GM12872 (cell line): ENCODE measurements at regions not wholly inside any gene's neighbourhood (a gene's known extent, or its start where the extent isn't known, plus 50 kb on each side); places are given as distances from the start of the nearest gene placed in this dataset.

ENCODE experiments used
- TF ChIP-seq, protein P1 (sequence below): IDR thresholded peaks from 3 replicates; pipeline ENCODE4 v1.5.1; 2011; ENCODE audit warnings: low read depth, mild to moderate bottlenecking, low read length, moderate library complexity; ENCODE audit not compliant: insufficient read depth

DNA sequence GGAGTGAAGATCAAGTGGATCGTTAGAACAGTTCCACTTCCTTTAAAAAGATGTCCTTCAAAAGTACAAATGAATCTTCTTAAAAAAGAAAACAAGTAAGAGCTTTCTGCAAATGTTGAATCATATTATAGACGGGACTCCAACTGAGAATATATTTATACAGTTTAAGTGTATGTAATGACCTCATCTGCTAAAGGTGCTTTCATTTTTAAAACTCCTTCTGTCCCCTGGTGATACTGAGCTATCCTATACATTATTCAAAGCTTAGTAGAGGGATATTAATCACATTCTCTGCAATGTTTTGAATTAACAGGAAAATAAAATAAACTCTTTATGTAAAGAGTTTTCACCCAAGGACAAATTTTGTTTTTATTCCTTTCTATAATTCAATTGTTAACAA is 420.7 kb upstream of the SLC8A1 start:
- TF ChIP-seq, protein P1, sequence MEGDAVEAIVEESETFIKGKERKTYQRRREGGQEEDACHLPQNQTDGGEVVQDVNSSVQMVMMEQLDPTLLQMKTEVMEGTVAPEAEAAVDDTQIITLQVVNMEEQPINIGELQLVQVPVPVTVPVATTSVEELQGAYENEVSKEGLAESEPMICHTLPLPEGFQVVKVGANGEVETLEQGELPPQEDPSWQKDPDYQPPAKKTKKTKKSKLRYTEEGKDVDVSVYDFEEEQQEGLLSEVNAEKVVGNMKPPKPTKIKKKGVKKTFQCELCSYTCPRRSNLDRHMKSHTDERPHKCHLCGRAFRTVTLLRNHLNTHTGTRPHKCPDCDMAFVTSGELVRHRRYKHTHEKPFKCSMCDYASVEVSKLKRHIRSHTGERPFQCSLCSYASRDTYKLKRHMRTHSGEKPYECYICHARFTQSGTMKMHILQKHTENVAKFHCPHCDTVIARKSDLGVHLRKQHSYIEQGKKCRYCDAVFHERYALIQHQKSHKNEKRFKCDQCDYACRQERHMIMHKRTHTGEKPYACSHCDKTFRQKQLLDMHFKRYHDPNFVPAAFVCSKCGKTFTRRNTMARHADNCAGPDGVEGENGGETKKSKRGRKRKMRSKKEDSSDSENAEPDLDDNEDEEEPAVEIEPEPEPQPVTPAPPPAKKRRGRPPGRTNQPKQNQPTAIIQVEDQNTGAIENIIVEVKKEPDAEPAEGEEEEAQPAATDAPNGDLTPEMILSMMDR = no peak

DNA sequence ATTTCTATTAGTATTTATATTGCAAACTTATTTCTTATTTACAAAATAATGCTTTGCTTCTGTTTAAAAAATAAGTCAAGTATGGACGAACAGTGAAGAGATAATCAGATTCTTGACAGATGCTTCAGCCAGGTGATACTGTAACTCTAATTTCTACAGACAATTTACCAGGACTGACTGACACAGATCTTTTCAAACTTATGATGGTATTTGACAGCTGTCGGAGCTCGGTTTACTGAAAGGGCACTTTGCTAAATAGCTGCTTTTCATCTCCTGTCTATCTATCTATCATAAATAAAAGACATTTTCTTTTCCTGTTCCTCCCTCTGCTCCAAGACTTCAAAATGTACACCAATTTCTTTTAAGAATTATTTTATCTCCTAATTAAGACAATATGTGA is 422.5 kb upstream of the SLC8A1 start:
- TF ChIP-seq, protein P1 = no peak

DNA sequence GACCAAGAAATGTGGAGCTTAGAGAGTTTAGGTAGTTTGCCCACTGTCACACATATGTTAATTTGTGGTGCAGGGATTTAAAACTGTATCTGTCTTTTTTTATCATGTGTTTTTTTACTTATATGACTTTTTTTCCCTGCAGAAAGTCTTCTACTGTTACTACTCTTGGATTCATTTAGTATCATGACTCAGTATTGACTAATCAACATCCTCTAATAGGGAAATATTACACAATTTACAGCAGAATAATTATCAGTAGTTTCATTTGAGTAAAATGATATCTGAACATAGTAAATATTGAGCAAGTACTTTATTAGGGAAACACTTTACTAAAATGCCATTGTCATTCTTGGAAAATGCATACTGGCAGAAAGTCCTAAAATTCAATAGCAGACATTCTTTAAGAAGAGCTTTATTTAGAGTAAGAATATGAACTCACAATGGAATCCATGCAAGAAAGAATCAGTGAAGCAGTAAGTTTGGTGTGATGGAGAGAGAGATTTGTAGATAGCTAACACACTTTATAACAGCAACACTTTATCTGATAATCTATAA is 425.9 kb upstream of the SLC8A1 start:
- TF ChIP-seq, protein P1 = no peak

DNA sequence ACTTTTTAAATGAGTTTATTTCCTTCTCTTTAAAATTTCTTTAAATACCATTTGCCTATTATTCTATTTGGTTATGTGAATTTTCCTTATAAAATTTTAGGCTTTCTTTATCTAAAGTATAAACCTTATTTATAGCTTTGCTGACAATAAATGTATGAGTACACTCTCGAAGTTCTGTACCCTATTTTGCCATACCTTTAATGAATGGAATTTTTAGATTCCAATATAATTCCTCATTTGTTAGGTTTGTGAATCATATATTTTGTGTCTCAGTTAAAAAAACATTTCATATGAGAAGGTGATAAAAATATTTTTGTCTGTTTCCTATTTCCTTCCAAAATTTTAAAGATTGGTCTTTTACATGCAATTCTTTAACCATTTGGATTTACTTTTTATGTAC is 427.4 kb upstream of the SLC8A1 start:
- TF ChIP-seq, protein P1 = no peak

DNA sequence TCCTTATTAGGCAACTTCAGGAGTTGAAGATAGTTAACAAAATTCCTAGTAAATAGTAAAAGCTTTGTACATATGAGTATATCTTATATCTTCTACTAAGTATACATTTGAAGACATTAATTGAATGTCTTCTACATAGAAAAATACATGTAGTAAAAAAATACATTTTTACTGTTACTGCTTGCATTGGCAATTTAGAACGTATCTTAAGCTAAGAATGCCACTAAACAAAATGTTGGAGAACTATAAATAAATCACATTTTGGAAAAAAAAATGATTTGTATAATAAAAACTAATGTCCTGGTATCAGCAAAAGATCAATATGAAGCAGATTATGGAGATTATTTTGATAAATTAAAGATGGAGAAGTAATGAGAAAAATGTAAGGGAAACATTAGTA is 434.2 kb upstream of the SLC8A1 start:
- TF ChIP-seq, protein P1 = no peak

DNA sequence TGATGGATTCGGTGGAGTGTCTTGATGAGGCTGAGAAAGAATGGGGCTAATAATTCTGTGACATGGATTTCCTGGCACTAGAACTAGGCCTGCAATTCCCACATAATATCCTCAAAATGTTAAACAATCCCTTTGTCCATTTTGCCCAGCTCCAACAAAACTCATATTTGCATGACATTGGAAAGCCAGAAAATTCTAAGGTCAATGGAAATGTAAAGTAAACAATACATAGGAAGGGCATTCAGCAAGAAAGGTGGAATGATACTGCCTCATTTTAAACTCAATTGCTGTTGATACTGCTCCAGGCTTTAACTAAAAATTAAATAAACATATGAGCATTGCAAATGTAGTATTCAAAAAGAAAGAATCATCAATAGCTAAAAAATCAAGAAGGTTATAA is 434.8 kb upstream of the SLC8A1 start:
- TF ChIP-seq, protein P1 = no peak

DNA sequence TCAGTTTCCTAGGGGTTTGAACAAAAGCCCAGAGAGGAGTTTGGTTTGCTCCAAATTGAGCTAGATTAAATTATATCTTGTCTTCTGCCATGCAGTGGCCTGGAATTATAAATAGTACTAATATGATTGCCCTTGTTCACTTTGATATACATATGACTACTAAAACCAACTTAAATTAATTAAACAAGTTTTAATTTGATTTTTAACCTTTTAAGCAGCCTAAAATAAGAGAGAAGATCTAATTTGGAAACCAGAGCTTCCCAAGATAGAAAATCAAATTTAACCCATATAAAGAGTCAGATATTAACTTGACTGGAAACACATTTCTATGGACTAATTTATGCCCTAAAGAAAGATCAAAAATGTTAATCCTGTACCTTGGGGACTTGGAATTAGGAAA is 444.5 kb upstream of the SLC8A1 start:
- TF ChIP-seq, protein P1 = no peak
